Activated T-cell treated with anti-CD3 and anti-CD28 coated beads for 4 hours (primary cell): ENCODE measurements at regions not wholly inside any gene's neighbourhood (a gene's known extent, or its start where the extent isn't known, plus 50 kb on each side); places are given as distances from the start of the nearest gene placed in this dataset.

Experiments used
- DNase-seq: peaks from one replicate; pipeline ENCODE4 v3.0.0-alpha.2; 2020

DNA sequence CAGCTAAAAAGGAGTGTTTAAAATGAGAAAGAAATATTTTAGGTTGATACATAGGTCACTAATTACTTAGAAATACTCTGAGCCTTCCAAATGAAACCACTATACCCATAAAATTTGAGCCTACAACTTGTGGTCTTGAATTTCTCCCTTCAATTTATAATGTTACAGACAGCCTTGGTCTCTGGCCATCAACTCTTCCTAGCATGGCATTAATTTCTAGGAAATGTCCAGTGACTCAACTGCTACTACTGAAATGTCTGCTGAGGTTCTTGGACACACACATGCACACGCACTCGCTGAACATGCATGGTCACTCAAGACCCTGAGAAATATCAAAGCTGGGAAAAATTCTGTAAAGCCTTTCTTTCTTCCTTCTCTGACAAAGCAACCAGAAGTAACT lies 61.1 kb upstream of the SAMSN1 start:
- no peak for DNase-seq

DNA sequence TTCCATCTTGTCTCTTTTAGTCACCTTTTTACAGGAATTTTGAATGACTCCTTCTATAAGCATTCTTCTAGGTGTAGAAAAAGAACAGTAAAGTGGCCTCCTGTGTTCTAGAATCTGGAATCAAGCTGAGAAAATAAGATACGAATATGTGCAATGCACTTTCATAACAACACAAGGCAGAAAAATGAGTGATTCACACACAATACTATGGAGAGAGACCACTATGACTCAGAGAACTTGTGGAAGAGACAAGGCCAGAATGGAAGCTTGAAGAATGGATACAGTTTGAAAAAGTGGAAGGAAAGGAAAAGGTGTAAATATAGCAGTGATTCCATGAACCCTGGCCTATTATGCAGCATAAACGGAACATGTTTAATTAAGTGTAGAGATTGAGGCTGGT lies 57.1 kb upstream of the SAMSN1 start:
- no peak for DNase-seq

DNA sequence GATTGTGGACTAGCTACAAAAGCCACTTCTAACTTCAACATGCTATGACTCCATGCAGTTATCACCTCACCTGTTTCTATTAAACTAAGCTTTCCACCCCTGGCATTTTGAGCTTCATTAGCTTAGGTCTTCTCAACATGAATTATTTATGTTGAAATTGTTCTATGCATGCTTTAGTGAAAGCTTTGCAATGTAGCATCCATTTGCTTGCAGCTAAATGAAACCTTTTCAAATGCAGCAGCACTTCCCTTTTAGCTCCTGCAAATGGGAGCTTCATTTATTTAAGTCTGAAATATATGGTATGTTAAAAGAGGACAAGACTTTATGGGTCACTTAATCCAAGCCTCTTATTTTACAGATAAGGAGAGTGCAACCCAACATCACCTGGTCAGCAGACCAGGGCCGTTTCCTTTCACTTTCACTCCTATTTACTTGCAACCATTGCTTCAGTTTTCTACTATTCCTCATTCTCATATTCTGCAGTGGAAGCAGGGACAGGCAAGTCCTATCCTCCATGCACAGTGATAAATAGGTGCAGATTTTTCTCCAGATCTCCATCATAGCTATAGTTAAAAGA lies 56.4 kb upstream of the SAMSN1 start:
- no peak for DNase-seq

DNA sequence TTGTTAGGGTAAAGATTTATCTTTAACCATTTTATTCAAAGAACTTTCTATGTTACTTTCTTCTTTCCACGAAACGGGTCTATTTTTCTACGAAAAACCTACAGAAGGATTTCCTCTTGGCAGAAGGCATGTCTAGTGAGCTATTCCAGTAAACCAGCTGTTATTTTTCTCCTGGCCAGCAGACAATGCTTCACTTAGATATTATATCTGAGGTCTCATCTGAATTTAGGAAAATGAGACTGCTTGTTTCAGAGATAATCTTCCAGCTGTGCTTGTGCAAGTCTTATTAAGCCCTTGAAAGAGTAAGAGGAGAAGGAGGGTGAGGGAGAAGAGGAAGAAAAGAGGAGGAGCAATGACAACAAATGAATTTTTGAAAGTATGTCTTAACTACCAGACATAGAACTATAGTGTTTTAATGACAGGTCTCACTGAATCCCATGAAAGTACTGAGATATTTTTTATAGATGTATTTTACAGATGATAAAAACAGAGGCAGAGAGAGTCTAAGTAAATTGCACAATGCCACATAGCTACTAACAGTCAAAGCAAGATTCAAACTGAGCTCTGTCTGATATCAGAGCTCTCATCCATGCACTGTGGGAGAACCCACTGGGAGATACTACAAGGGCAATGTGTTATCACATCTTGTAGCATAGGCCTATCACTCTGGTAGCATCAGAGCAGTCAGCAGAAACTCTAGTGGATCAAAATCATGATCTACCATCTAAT lies 54.6 kb upstream of the SAMSN1 start:
- no peak for DNase-seq

- DNase-seq: no peak
These were observed 52.0 kb upstream of the SAMSN1 start for GRCh38 chr21:14598065-14598464.
